OCI-LY7 (cell line): ENCODE measurements at regions not wholly inside any gene's neighbourhood (a gene's known extent, or its start where the extent isn't known, plus 50 kb on each side); places are given as distances from the start of the nearest gene placed in this dataset.

ENCODE experiments used
- BruUV-seq: library from RNA; stranded (reverse); fragments of 400-500 nt; replicated peaks from 2 replicates; lab custom pipeline; 2021; lab: Mats Ljungman, UMichigan
- CTCF ChIA-PET: fragments of 300-600 bp; sonication (Branson Sonifier 250); formaldehyde crosslinking; loops from one replicate; lab custom pipeline; 2022; ENCODE audit warnings: antibody characterized with exemption; ENCODE audit not compliant: unreplicated experiment; lab: Charles Lee
- POLR2A ChIA-PET: fragments of 300-600 bp; sonication (Branson Sonifier 250); formaldehyde crosslinking; loops from one replicate; lab custom pipeline; 2022; ENCODE audit warnings: antibody characterized with exemption; lab: Charles Lee
- DNase-seq: peaks from one replicate; pipeline ENCODE4 v3.0.0-alpha.2; 2015; ENCODE audit warnings: low spot score
- H2AFZ ChIP-seq: fragments of 200-600 bp; sonication (generic), shearing (Covaris generic); 2 replicates; pipeline ENCODE4 v1.6.1; 2014; ENCODE audit warnings: mild to moderate bottlenecking, antibody characterized with exemption, low read length, moderate library complexity
- H3K27ac ChIP-seq: fragments of 200-600 bp; sonication (generic); 2 replicates; pipeline ENCODE4 v1.5.1; 2014; ENCODE audit warnings: mixed run types, low read depth, mild to moderate bottlenecking, moderate library complexity, low read length, inconsistent platforms; ENCODE audit not compliant: poor library complexity, severe bottlenecking
- H3K36me3 ChIP-seq: fragments of 200-600 bp; sonication (generic); 2 replicates; pipeline ENCODE4 v1.6.1; 2014; ENCODE audit warnings: mild to moderate bottlenecking, antibody characterized with exemption, low read length, moderate library complexity, mixed read lengths; ENCODE audit not compliant: insufficient read depth
- H3K4me1 ChIP-seq: fragments of 200-600 bp; sonication (generic); 2 replicates; pipeline ENCODE4 v1.5.1; 2014; ENCODE audit warnings: mild to moderate bottlenecking, low read length; ENCODE audit not compliant: insufficient read depth, poor library complexity, severe bottlenecking
- H3K4me2 ChIP-seq: fragments of 200-600 bp; sonication (generic); 2 replicates; pipeline ENCODE4 v1.6.1; 2014; ENCODE audit warnings: mild to moderate bottlenecking, low read length
- H3K4me3 ChIP-seq: fragments of 200-600 bp; sonication (generic); 2 replicates; pipeline ENCODE4 v1.5.1; 2014; ENCODE audit warnings: mild to moderate bottlenecking, low read depth, low read length; ENCODE audit not compliant: poor library complexity, severe bottlenecking
- H3K79me2 ChIP-seq: fragments of 200-600 bp; sonication (generic); 2 replicates; pipeline ENCODE4 v1.6.1; 2016; ENCODE audit warnings: low read depth, mild to moderate bottlenecking, low read length, moderate library complexity, mixed read lengths; ENCODE audit not compliant: insufficient read depth
- H3K9me2 ChIP-seq: fragments of 200-600 bp; sonication (generic); 2 replicates; pipeline ENCODE4 v1.6.1; 2016; ENCODE audit warnings: mild to moderate bottlenecking, low read length, mixed read lengths; ENCODE audit not compliant: insufficient read depth
- H3K9me3 ChIP-seq: fragments of 200-600 bp; sonication (generic); 2 replicates; pipeline ENCODE4 v1.6.1; 2014; ENCODE audit warnings: mild to moderate bottlenecking, mixed run types, low read length, mixed read lengths
- H4K20me1 ChIP-seq: fragments of 200-600 bp; sonication (generic); 2 replicates; pipeline ENCODE4 v1.6.1; 2014; ENCODE audit warnings: mild to moderate bottlenecking, antibody characterized with exemption, low read length, moderate library complexity, mixed read lengths; ENCODE audit not compliant: insufficient read depth
- EZH2phosphoT487 ChIP-seq: fragments of 200-600 bp; sonication (generic); IDR thresholded peaks from 2 replicates; pipeline ENCODE4 v1.6.1; 2018; ENCODE audit warnings: low read depth, borderline replicate concordance, mild to moderate bottlenecking, mixed run types, antibody characterized with exemption, low read length, moderate library complexity, mixed read lengths
- intact Hi-C: fragments of 100-400 bp; cut with micrococcal nuclease; formaldehyde crosslinking; loops from one replicate; pipeline ENCODE4 v1.10.0; 2022; ENCODE audit not compliant: unreplicated experiment
- TF ChIP-seq, protein P1 (sequence below): fragments of 200-600 bp; sonication (generic); conservative IDR thresholded peaks from 2 replicates; pipeline ENCODE4 v1.5.1; 2014; ENCODE audit warnings: mild to moderate bottlenecking, antibody characterized with exemption, low read length, moderate library complexity, mixed read lengths

- DNase-seq, result no peak
- POLR2A ChIA-PET, result no interaction called here
- Histone ChIP-seq H3K79me2 (no peaks in the 10 kb centered on the region), H3K4me2 (no peak overlapping the region), H4K20me1 (no peaks in the 10 kb centered on the region), H2AFZ (no peak overlapping the region), H3K27ac (no peak overlapping the region), H3K4me1 (no peaks in the 10 kb centered on the region), H3K36me3 (no peaks in the 10 kb centered on the region), H3K9me3 (no peaks in the 10 kb centered on the region), H3K9me2 (no peaks in the 10 kb centered on the region), H3K4me3 (no peak overlapping the region)
- CTCF ChIA-PET, result no interaction called here
- no TSS peak for BruUV-seq
- intact Hi-C loops, result no loop called here
- TF ChIP-seq, protein P1, sequence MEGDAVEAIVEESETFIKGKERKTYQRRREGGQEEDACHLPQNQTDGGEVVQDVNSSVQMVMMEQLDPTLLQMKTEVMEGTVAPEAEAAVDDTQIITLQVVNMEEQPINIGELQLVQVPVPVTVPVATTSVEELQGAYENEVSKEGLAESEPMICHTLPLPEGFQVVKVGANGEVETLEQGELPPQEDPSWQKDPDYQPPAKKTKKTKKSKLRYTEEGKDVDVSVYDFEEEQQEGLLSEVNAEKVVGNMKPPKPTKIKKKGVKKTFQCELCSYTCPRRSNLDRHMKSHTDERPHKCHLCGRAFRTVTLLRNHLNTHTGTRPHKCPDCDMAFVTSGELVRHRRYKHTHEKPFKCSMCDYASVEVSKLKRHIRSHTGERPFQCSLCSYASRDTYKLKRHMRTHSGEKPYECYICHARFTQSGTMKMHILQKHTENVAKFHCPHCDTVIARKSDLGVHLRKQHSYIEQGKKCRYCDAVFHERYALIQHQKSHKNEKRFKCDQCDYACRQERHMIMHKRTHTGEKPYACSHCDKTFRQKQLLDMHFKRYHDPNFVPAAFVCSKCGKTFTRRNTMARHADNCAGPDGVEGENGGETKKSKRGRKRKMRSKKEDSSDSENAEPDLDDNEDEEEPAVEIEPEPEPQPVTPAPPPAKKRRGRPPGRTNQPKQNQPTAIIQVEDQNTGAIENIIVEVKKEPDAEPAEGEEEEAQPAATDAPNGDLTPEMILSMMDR, result no peak
- no peak for TF ChIP-seq EZH2phosphoT487
Observed at GRCh38 chr10:70942725-70943124, 54.4 kb upstream of the PCBD1 start.

DNA sequence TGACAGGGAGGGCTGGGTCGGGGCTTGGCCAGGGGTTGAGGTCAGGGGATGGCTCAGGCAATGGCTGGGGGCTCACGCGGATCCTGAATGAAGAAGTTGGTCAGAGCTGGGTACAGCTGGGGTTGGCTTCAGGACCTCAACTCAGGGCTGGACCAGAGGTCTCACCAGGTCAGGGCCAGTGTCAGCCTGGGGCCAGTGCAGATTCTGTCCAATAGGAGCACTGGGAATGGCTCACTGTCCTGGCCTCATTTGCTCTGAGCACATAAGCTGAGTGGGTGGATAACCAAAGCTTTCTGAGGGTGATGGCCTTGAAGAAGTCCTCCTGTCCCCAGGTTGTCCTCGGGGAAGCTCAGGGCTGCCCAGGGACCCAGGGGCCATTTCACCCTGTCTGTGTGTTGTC, 54.9 kb upstream of the PCBD1 start:
- POLR2A ChIA-PET, result interaction anchor here (0.7 kb wide), 1 partner anchor 1100 kb away, joined by 3 read pairs; no protein-coding TSS in a partner anchor
- no peak overlapping the region for H3K4me2 ChIP-seq
- H3K4me1 ChIP-seq, result no peaks in the 10 kb centered on the region
- H3K9me3 ChIP-seq, result no peaks in the 10 kb centered on the region
- H4K20me1 ChIP-seq, result no peaks in the 10 kb centered on the region
- no peak for DNase-seq
- no peaks in the 10 kb centered on the region for H3K36me3 ChIP-seq
- no peak overlapping the region for H3K27ac ChIP-seq
- BruUV-seq, result no TSS peak
- no peak for TF ChIP-seq EZH2phosphoT487
- TF ChIP-seq, protein P1, result no peak
- intact Hi-C loops, result no loop called here
- CTCF ChIA-PET, result no interaction called here
- no peak overlapping the region for H3K4me3 ChIP-seq
- H2AFZ ChIP-seq, result no peak overlapping the region
- H3K9me2 ChIP-seq, result no peaks in the 10 kb centered on the region
- H3K79me2 ChIP-seq, result no peaks in the 10 kb centered on the region

DNA sequence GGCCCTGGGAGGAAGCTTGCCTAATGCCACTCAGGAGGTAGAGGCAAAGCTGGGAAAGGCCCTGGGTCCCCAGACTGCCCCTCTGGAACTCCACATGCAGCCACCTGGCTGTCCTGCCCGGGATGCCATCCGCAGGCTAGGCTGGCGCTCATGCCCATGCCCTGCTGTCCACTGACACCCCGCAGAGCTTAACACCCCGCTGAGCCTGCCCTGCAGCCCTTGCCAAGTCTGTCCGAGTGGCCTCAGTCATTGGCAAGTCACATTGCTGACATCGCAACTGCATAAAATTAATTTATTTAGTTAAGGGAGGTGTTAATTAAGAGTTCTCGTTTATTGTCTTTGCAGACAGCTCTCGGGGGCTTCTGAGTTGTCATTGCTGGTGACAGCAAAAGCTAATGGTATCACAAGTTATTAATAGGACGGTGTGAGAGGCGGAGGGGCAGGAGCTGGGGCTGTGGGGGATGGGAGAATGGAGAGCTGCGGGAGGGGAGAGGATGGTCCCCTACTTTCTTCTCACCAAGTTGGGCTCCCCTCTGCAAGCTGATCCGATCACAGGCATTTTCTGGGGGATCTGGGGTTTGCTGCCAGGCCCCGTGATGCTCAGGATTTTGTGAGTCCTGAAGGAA, 55.6 kb upstream of the PCBD1 start:
- BruUV-seq, result no TSS peak
- Histone ChIP-seq H4K20me1 (no peaks in the 10 kb centered on the region), H3K4me1 (no peaks in the 10 kb centered on the region), H3K4me3 (no peak overlapping the region), H3K4me2 (no peak overlapping the region), H3K79me2 (no peaks in the 10 kb centered on the region), H3K9me3 (no peaks in the 10 kb centered on the region), H3K36me3 (no peaks in the 10 kb centered on the region), H3K27ac (no peak overlapping the region), H2AFZ (no peak overlapping the region), H3K9me2 (no peaks in the 10 kb centered on the region)
- ChIA-PET POLR2A (interaction anchor here (0.7 kb wide), 1 partner anchor 1100 kb away, joined by 3 read pairs; no protein-coding TSS in a partner anchor), CTCF (no interaction called here)
- DNase-seq, result no peak
- TF ChIP-seq EZH2phosphoT487, result no peak
- TF ChIP-seq, protein P1, result no peak
- intact Hi-C loops, result no loop called here
